Neural progenitor cell (in vitro differentiated cells): ENCODE measurements at regions not wholly inside any gene's neighbourhood (a gene's known extent, or its start where the extent isn't known, plus 50 kb on each side); places are given as distances from the start of the nearest gene placed in this dataset.

Source experiments
- CTCF ChIP-seq: fragments of 200-600 bp; sonication (generic); IDR thresholded peaks from 2 replicates; pipeline ENCODE4 v1.5.1; 2017; ENCODE audit warnings: antibody characterized with exemption, mild to moderate bottlenecking
- EZH2 ChIP-seq: fragments of 200-600 bp; sonication (generic); IDR thresholded peaks from 2 replicates; pipeline ENCODE4 v1.6.1; 2017; ENCODE audit warnings: antibody characterized with exemption, mild to moderate bottlenecking, moderate library complexity

- TF ChIP-seq CTCF (no peak), EZH2 (no peak)
Measured at GRCh38 chr2:221064058-221064854, 507.8 kb downstream of the EPHA4 start.
